ENCODE measurements at regions not wholly inside any gene's neighbourhood (a gene's known extent, or its start where the extent isn't known, plus 50 kb on each side); places are given as distances from the start of the nearest gene placed in this dataset.

GRCh38 chr4:35521682-35522081 is 722.6 kb downstream of the ARAP2 start:
- Histone ChIP-seq H3K4me1 (replicated peaks) (no peaks in the 10 kb centered on the region), H3K4me3 (no peak overlapping the region), H3K9me3 (no peaks in the 10 kb centered on the region), H3K27ac (no peak overlapping the region), H3K36me3 (no peaks in the 10 kb centered on the region), H3K27me3 (replicated peaks; ENCODE audit: insufficient read depth) (no peaks in the 10 kb centered on the region)
- no peak for TF ChIP-seq CTCF (IDR thresholded peaks at IDR 0.05)
- no peak for TF ChIP-seq POLR2A (IDR thresholded peaks at IDR 0.05)
- no peak for TF ChIP-seq POLR2AphosphoS5 (IDR thresholded peaks at IDR 0.05)
- 64% methylated on average over 1 of the region's 1 CpG for WGBS
- DNase-seq (ENCODE audit: low spot score): no peak
- intact Hi-C loops (cut with DNase I): no loop called here

- intact Hi-C loops (cut with DNase I): no loop called here
- no peaks in the 10 kb centered on the region for H3K27me3 ChIP-seq (replicated peaks; ENCODE audit: insufficient read depth)
- H3K27ac ChIP-seq: no peak overlapping the region
- H3K9me3 ChIP-seq: no peaks in the 10 kb centered on the region
- no peaks in the 10 kb centered on the region for H3K36me3 ChIP-seq
- TF ChIP-seq CTCF (IDR thresholded peaks at IDR 0.05) (no peak), POLR2A (IDR thresholded peaks at IDR 0.05) (no peak), POLR2AphosphoS5 (IDR thresholded peaks at IDR 0.05) (no peak)
- no peak overlapping the region for H3K4me3 ChIP-seq
- DNase-seq (ENCODE audit: low spot score): no peak
- 76% methylated on average over 28 of the region's 28 CpGs for WGBS
- no peaks in the 10 kb centered on the region for H3K4me1 ChIP-seq (replicated peaks)
These were observed 718.9 kb downstream of the ARAP2 start for GRCh38 chr4:35525192-35525978.

GRCh38 chr4:35526456-35526855 is 717.9 kb downstream of the ARAP2 start:
- WGBS: 90% methylated on average over 3 of the region's 3 CpGs
- no peak for DNase-seq (ENCODE audit: low spot score)
- no peak overlapping the region for H3K4me3 ChIP-seq
- H3K9me3 ChIP-seq: no peaks in the 10 kb centered on the region
- no peaks in the 10 kb centered on the region for H3K36me3 ChIP-seq
- intact Hi-C loops (cut with DNase I): no loop called here
- no peaks in the 10 kb centered on the region for H3K27me3 ChIP-seq (replicated peaks; ENCODE audit: insufficient read depth)
- no peak overlapping the region for H3K27ac ChIP-seq
- TF ChIP-seq POLR2AphosphoS5 (IDR thresholded peaks at IDR 0.05) (no peak), POLR2A (IDR thresholded peaks at IDR 0.05) (no peak), CTCF (IDR thresholded peaks at IDR 0.05) (no peak)
- H3K4me1 ChIP-seq (replicated peaks): no peaks in the 10 kb centered on the region

- TF ChIP-seq POLR2A (IDR thresholded peaks at IDR 0.05): no peak
- no peak for TF ChIP-seq POLR2AphosphoS5 (IDR thresholded peaks at IDR 0.05)
- no peak for TF ChIP-seq CTCF (IDR thresholded peaks at IDR 0.05)
- Histone ChIP-seq H3K9me3 (no peaks in the 10 kb centered on the region), H3K27ac (no peak overlapping the region), H3K36me3 (no peaks in the 10 kb centered on the region), H3K27me3 (replicated peaks; ENCODE audit: insufficient read depth) (no peaks in the 10 kb centered on the region), H3K4me3 (no peak overlapping the region), H3K4me1 (replicated peaks) (no peaks in the 10 kb centered on the region)
- WGBS: 89% methylated on average over 5 of the region's 5 CpGs
- DNase-seq (ENCODE audit: low spot score): no peak
- intact Hi-C loops (cut with DNase I): no loop called here
These were observed 709.4 kb downstream of the ARAP2 start for GRCh38 chr4:35534962-35535361.

GRCh38 chr4:35538807-35539206 is 705.5 kb downstream of the ARAP2 start:
- 75% methylated on average over 4 of the region's 4 CpGs for WGBS
- DNase-seq (ENCODE audit: low spot score): no peak

More at GRCh38 chr4:35538807-35539206, 705.5 kb downstream of the ARAP2 start:
- intact Hi-C loops (cut with DNase I): no loop called here
- Histone ChIP-seq H3K4me1 (replicated peaks) (no peaks in the 10 kb centered on the region), H3K36me3 (no peaks in the 10 kb centered on the region), H3K4me3 (no peak overlapping the region), H3K27ac (no peak overlapping the region), H3K27me3 (replicated peaks; ENCODE audit: insufficient read depth) (no peaks in the 10 kb centered on the region), H3K9me3 (no peaks in the 10 kb centered on the region)
- no peak for TF ChIP-seq POLR2A (IDR thresholded peaks at IDR 0.05)
- TF ChIP-seq POLR2AphosphoS5 (IDR thresholded peaks at IDR 0.05): no peak
- no peak for TF ChIP-seq CTCF (IDR thresholded peaks at IDR 0.05)
